ENCODE measurements at regions not wholly inside any gene's neighbourhood (a gene's known extent, or its start where the extent isn't known, plus 50 kb on each side); places are given as distances from the start of the nearest gene placed in this dataset.

GRCh38 chr2:60295636-60295962 is 257.9 kb downstream of the BCL11A start:
- DNase-seq (ENCODE audit: low read depth in 2 of 2): no peak

GRCh38 chr2:60294901-60295635 is 258.4 kb downstream of the BCL11A start:
- no peak for DNase-seq (ENCODE audit: low read depth in 2 of 2)

- DNase-seq (ENCODE audit: low read depth in 2 of 2): no peak
These were observed 261.2 kb downstream of the BCL11A start for GRCh38 chr2:60292242-60292641.

- DNase-seq (ENCODE audit: low read depth in 2 of 2): no peak
These were observed 262.9 kb downstream of the BCL11A start for GRCh38 chr2:60290509-60290908.

GRCh38 chr2:60285626-60286316 is 267.7 kb downstream of the BCL11A start:
- no peak for DNase-seq (ENCODE audit: low read depth in 2 of 2)

- no peak for DNase-seq (ENCODE audit: low read depth in 2 of 2)
These were observed 269.8 kb downstream of the BCL11A start for GRCh38 chr2:60283626-60284025.

- DNase-seq (ENCODE audit: low read depth in 2 of 2): no peak
These were observed 270.6 kb downstream of the BCL11A start for GRCh38 chr2:60282886-60283285.

- no peak for DNase-seq (ENCODE audit: low read depth in 2 of 2)
These were observed 271.7 kb downstream of the BCL11A start for GRCh38 chr2:60281730-60282129.

- no peak for DNase-seq (ENCODE audit: low read depth in 2 of 2)
These were observed 273.2 kb downstream of the BCL11A start for GRCh38 chr2:60280238-60280637.

GRCh38 chr2:60278906-60279305 is 274.5 kb downstream of the BCL11A start:
- DNase-seq (ENCODE audit: low read depth in 2 of 2): no peak

GRCh38 chr2:60275958-60276357 is 277.5 kb downstream of the BCL11A start:
- DNase-seq (ENCODE audit: low read depth in 2 of 2): no peak

GRCh38 chr2:60273836-60274235 is 279.6 kb downstream of the BCL11A start:
- DNase-seq (ENCODE audit: low read depth in 2 of 2): no peak

GRCh38 chr2:60271713-60272112 is 281.7 kb downstream of the BCL11A start:
- DNase-seq (ENCODE audit: low read depth in 2 of 2): no peak

GRCh38 chr2:60271131-60271530 is 282.3 kb downstream of the BCL11A start:
- no peak for DNase-seq (ENCODE audit: low read depth in 2 of 2)

GRCh38 chr2:60268661-60269060 is 284.8 kb downstream of the BCL11A start:
- DNase-seq (ENCODE audit: low read depth in 2 of 2): no peak

- DNase-seq (ENCODE audit: low read depth in 2 of 2): no peak
These were observed 285.4 kb downstream of the BCL11A start for GRCh38 chr2:60268032-60268431.

- DNase-seq (ENCODE audit: low read depth in 2 of 2): no peak
These were observed 286.3 kb downstream of the BCL11A start for GRCh38 chr2:60267122-60267521.

GRCh38 chr2:60262178-60262577 is 291.3 kb downstream of the BCL11A start:
- no peak for DNase-seq (ENCODE audit: low read depth in 2 of 2)

- no peak for DNase-seq (ENCODE audit: low read depth in 2 of 2)
These were observed 292.7 kb downstream of the BCL11A start for GRCh38 chr2:60260639-60261296.

- DNase-seq (ENCODE audit: low read depth in 2 of 2): no peak
These were observed 293.7 kb downstream of the BCL11A start for GRCh38 chr2:60259781-60260180.

GRCh38 chr2:60252581-60253150 is 300.8 kb downstream of the BCL11A start:
- no peak for DNase-seq (ENCODE audit: low read depth in 2 of 2)

GRCh38 chr2:60251247-60251646 is 302.2 kb downstream of the BCL11A start:
- no peak for DNase-seq (ENCODE audit: low read depth in 2 of 2)

GRCh38 chr2:60249879-60250278 is 303.6 kb downstream of the BCL11A start:
- DNase-seq (ENCODE audit: low read depth in 2 of 2): no peak

Data from stimulated activated CD8-positive, alpha-beta memory T cell treated with anti-CD3 and anti-CD28 coated beads, Interleukin-15, amount 100 ng/mL, for 48 hours (primary cell).